ENCODE measurements at regions not wholly inside any gene's neighbourhood (a gene's known extent, or its start where the extent isn't known, plus 50 kb on each side); places are given as distances from the start of the nearest gene placed in this dataset.

GRCh38 chr3:102332934-102333333, 101.9 kb upstream of the ZPLD1 start:
- TF ChIP-seq CTCF (IDR thresholded peaks at IDR 0.05; ENCODE audit: low read depth, low read length) (no peak), EZH2phosphoT487 (IDR thresholded peaks at IDR 0.05; ENCODE audit: low read depth) (no peak)
